CD4-positive, alpha-beta T cell treated with Interleukin-6 for 4 hours (primary cell): ENCODE measurements at regions not wholly inside any gene's neighbourhood (a gene's known extent, or its start where the extent isn't known, plus 50 kb on each side); places are given as distances from the start of the nearest gene placed in this dataset.

Experiments
- DNase-seq: peaks from one replicate; pipeline ENCODE4 v3.0.0-alpha.2; 2020; ENCODE audit warnings: mixed read lengths

DNA sequence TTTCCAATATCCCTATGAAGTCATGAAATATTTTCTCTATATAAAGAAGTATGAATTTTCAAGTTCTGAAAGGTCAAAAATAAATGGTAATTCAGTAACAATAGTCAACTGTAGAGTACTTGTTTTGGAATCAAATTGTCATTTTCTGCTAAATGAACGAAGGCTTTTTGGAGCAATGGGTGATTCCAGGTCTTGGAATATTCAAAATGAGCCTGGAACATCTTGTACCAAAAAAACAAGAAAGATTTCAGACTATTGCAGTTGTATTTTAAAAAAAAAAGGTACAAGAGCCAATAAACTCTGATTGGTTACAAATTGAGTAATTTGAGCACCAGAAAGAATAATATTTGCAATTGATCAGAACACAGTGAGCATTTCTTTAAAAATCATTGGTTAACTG lies 730.1 kb downstream of the DTWD2 start:
- no peak for DNase-seq

DNA sequence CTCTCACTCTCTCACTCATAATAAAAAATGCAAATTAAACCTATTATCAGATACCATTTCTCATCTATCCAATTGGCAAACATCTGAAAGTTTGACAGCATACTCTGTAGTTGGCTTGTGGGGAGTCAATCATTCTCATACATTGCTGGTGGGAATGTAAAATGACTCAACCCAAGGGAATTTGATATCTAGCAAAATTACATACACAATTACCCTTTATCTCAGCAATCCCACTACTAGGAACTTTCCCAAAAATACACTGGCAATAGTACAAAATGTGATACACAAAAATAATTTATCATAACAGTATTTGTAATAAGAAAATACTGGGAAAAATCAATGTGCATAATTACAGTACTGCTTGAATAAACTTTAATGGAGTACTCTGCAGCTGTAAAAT lies 731.3 kb downstream of the DTWD2 start:
- no peak for DNase-seq

GRCh38 chr5:118253225-118254061 lies 734.9 kb downstream of the DTWD2 start:
- no peak for DNase-seq

DNA sequence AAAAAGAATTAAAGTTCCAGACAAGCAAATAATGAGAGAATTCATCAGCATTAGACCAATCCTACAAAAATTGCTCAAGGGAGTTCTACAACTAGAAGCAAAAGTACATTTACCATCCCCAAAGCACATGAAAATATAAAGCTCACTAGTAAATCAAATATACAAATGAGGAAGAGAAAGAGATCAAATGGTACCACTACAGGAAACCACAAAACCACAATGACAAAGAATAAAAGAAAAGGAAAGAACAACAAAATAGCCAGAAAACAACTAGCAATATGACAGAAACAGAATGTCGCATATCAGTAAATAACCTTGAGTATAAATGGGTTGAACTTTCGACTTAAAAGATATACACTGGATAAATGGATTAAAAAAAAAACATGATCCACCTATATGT lies 739.0 kb downstream of the DTWD2 start:
- no peak for DNase-seq

DNA sequence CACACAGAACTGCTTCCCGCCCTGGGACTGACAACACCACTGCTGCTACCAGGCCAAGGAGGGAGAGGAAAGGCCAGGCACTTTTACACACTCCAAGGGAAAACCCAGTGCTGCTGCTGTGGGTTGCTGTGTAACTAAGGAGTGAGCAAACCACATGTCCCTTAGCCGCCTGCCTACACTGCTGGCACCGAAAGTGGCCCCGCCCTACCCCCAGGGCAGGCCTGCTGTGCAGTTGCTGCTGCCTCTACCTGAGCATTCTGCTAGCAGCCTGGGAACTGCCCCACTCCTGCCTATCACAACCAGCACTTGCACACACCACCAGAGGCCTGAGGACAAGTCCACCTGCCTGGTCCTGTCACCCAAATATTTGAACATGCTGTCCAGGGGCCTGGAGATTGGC lies 740.9 kb downstream of the DTWD2 start:
- no peak for DNase-seq

GRCh38 chr5:118243613-118244012 lies 744.7 kb downstream of the DTWD2 start:
- DNase-seq, result no peak

- no peak for DNase-seq
Observed at GRCh38 chr5:118243068-118243467, 745.3 kb downstream of the DTWD2 start.

- DNase-seq, result no peak
Observed at GRCh38 chr5:118236108-118236849, 752.1 kb downstream of the DTWD2 start.

GRCh38 chr5:118233606-118234005 lies 754.7 kb downstream of the DTWD2 start:
- no peak for DNase-seq

- no peak for DNase-seq
Observed at GRCh38 chr5:118228489-118228888, 759.9 kb downstream of the DTWD2 start.

DNA sequence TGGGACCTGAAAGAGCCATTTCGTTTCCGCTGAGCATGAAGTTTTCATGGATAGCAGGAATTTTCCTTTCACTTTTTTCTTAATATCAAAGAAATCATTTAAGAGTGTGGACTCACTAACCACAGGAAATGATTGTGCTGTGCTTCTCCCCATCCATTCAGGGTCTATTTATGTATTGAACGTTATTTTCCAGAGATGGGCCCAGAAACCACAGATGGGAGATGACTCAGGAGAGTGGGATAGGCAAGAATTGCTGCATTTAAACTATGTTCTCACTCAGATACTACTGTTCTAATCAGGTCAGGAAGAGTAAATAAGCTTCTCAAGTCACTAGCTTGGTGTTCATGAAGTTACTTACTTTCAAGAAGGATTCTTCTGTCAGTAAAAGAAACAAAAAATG lies 763.8 kb downstream of the DTWD2 start:
- no peak for DNase-seq

- DNase-seq, result no peak
Observed at GRCh38 chr5:118220556-118221195, 767.7 kb downstream of the DTWD2 start.

GRCh38 chr5:118211606-118212005 lies 776.7 kb downstream of the DTWD2 start:
- no peak for DNase-seq

GRCh38 chr5:118208031-118208453 lies 780.3 kb downstream of the DTWD2 start:
- no peak for DNase-seq

GRCh38 chr5:118199801-118200200 lies 788.5 kb downstream of the DTWD2 start:
- no peak for DNase-seq

DNA sequence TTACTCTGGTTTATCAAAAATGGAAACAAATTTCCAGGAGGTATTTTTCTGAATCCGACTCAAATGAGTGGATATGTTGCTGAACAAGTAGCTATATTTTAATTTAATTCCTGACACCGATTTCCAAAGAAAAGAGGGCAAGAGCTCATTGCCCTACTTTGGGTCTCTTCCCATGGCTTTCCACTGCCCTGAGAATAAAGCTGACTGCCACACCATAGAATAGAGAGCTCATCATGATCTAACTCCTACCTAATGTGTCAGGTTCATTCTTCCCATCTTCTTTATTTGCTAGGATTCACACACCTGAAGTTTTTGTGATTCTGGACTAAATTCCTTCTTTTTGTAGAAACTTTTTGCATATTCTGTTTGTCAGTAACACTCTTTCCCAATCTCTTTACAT lies 792.1 kb downstream of the DTWD2 start:
- DNase-seq, result no peak

- DNase-seq, result no peak
Observed at GRCh38 chr5:118195211-118195610, 793.1 kb downstream of the DTWD2 start.

DNA sequence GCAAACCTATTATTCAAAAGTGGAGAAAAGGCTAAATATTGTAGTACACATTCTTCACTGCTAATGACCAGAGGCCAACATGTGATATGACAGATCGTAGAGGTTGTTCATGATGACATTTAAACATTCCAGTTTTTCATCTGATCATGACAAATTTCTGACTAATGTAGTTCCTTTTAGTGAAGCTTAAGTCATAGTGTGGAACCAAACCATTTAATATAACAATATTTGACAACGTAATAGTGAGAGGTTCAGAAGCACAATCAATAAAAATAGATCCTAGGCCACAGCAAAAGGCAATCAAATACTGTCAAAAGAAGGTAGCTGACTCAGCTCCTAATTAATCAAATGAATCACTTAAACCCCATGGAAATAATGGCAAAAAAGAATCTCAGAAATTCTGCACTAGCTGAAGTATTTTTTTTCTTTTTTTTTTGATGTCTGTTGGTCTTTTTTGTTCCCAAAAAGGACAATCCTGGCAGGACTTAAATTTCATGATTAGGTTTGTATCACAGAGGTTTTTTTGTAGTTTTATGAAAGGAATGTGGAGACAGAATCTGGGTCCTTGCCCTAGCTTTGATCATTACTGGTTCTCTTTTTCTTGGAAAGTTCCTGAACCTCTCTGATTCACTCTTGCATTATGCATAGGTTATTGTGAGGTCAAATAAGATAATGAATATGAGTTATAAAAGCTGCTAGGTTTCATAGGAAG lies 795.0 kb downstream of the DTWD2 start:
- DNase-seq, result no peak

DNA sequence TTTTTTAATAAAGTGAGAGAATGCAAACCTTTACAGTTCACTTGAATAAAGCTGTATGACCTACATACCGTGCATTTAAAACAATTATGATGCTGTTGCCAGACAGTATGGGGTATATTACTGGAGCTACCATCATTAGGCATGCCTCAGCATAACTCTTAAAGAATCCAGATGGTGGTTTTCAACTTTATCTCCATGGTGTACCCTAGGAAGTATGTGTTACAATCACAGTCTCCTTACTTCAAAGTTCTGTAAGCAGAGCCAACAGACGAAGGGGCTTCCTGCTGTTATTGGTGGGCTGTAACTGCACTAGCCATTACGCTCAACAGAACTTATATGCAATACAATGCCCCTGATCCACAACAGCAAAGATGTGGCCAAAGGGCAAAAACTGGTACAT lies 803.3 kb downstream of the DTWD2 start:
- no peak for DNase-seq

DNA sequence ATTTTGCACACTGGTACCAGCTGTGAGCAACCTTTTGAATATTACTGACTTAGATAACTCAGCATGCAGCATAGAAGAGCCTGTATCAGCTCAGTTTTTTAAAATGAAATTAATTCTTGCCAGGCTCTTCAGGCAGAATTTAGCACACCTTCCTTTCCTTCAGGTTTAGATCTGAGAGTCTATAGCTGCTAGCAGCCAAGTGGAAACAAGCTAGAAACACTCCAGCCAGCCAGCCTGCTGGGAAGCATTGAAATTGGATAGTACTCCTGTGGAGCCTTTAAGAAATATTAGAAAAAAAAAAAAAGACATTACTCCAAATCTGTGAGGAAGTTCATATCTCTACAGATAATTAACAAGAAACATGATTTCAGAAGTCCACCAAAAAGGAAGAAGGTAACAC lies 812.2 kb downstream of the DTWD2 start:
- DNase-seq, result no peak

DNA sequence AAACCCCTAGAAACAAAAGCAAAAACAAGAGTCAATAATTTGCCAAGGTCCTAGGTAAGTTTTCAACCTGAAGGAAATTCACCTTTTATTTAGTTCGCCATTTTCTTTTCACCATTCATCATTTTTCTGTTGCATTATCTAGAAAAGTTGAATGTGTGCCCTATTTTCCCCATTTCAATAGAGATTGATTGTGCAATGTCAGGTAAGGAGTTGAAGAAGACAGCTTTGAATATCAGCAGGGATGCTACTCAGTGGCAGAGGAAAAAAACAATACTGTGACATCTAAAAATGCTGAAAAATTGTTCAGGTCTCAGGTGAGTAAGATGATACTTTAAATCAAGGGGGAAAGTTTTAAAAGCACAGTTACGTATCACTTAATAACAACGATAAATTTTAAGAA lies 813.7 kb downstream of the DTWD2 start:
- no peak for DNase-seq

DNA sequence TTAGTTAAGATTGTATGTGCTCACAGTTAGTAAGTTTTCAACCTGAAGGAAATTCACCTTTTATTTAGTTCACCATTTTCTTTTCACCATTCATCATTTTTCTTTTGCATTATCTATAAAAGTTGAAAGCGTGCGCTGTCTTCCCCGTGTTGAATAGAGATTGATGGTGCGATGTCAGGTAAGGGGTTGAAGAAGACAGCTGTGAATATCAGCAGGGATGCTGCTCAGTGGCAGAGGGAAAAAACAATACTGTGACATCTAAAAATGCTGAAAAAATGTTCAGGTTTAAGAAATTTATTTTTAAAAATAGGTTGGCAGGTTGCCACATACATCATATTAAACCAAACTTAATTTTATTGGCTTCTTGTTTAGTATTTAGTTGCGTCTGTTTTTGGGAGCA lies 815.0 kb downstream of the DTWD2 start:
- no peak for DNase-seq

GRCh38 chr5:118165619-118166018 lies 822.7 kb downstream of the DTWD2 start:
- DNase-seq, result no peak
